ENCODE measurements at regions not wholly inside any gene's neighbourhood (a gene's known extent, or its start where the extent isn't known, plus 50 kb on each side); places are given as distances from the start of the nearest gene placed in this dataset.

GRCh38 chr2:234143896-234144295 is 93.4 kb downstream of the SPP2 start:
- TF ChIP-seq TFE3 (CRISPR knock-in tag; IDR thresholded peaks at IDR 0.05), result no peak
- TF ChIP-seq CTCF (CRISPR knock-in tag; IDR thresholded peaks at IDR 0.05), result no peak
- TF ChIP-seq NR0B2 (CRISPR knock-in tag; IDR thresholded peaks at IDR 0.05), result no peak
- no peak for TF ChIP-seq TFDP2 (CRISPR knock-in tag; IDR thresholded peaks at IDR 0.05)
- no peak for TF ChIP-seq PITX1 (CRISPR knock-in tag; IDR thresholded peaks at IDR 0.05)
- no peak for TF ChIP-seq EZH2 (conservative IDR thresholded peaks at IDR 0.05; ENCODE audit: low read depth, low read length)
- TF ChIP-seq FLYWCH1 (CRISPR knock-in tag; IDR thresholded peaks at IDR 0.05), result no peak
- TF ChIP-seq CCAR2 (optimal IDR thresholded peaks at IDR 0.05; ENCODE audit: low read depth, low read length), result no peak
- TF ChIP-seq ZNF543 (CRISPR knock-in tag; IDR thresholded peaks at IDR 0.05), result no peak
- no peak for TF ChIP-seq ZNF282 (IDR thresholded peaks at IDR 0.05; ENCODE audit: partially characterized antibody)

All from HepG2 (cell line).